GM18498 (cell line): ENCODE measurements at regions not wholly inside any gene's neighbourhood (a gene's known extent, or its start where the extent isn't known, plus 50 kb on each side); places are given as distances from the start of the nearest gene placed in this dataset.
"Not testable (repeated sequence)": the region's sequence is repeated elsewhere in the genome, so short reads cannot be mapped to it uniquely, and the experiment has no call there.

Experiments used
- ATAC-seq: cut with Tn5 transposase; IDR thresholded peaks from one replicate; pipeline ENCODE4 v1.9.1; 2021; ENCODE audit warnings: mild to moderate bottlenecking, moderate library complexity; ENCODE audit not compliant: unreplicated experiment

- no peak for ATAC-seq
Observed at GRCh38 chr3:90056281-90057032, 949.0 kb downstream of the EPHA3 start.

DNA sequence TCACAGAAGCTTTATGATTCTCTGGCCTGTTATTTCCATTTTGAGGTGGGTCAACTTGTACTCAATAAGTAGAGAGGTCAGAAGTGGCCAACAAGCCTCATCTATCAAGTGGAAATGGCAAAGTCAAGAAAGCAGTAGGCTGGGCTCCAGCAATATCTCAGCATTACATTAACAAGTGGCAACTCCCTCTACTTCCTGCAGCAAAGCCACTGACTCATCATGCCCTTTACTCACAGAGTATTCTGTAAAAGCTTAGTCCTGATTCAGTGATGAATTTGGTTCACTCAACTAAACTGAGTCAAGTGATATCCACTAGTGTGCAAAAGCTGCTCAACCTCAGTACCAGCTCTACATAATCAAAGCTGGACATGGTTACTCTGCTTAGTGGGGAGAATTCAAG lies 954.6 kb downstream of the EPHA3 start:
- ATAC-seq: no peak

DNA sequence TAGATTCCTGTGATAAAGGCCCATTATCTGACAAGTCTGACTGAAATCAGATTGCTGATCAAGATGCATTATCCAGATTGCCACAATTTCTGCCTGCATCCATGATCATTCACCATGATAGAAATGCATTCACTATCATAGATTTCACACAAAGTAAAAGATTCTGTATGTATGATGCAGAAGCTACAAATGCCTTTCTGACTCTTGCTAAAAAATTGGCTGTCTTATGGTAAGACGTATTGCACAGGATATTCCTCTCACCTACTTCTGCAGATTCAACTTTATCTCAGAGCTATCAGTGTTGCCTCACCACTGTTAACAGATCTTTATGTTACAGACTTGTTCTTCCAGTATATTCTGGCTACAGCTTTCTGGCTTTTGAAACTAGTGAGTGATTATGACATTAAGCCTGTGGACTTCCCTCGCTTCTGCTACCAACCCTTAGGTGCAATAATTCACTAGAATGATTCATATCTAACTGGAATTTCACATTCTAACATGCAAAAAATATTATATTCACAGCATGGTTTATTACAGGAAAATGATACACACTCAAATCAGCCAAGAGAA lies 955.3 kb downstream of the EPHA3 start:
- ATAC-seq: no peak

- ATAC-seq: no peak
Observed at GRCh38 chr3:90068783-90069182, 961.4 kb downstream of the EPHA3 start.

- no peak for ATAC-seq
Observed at GRCh38 chr3:90069748-90070147, 962.3 kb downstream of the EPHA3 start.

- no peak for ATAC-seq
Observed at GRCh38 chr3:90076136-90076535, 968.7 kb downstream of the EPHA3 start.

DNA sequence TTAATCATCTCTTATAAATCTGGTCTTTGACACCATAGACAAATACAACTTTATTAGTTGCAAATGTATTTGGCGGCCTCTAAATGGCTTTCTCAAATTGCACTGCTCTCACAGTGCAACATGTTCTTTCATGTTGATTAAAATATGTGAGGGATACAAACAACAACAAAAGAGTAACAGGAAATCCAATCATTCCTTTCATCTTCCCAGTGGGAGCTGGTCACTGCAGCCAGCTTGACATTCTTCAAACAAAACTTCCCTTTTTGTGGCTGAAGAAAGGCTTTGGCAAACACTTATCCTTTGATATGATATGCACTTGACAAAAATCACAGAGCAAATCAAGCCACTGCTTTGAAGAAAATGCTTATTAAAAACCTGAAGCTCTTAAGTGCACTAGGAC lies 973.6 kb downstream of the EPHA3 start:
- no peak for ATAC-seq

- ATAC-seq: not testable (repeated sequence)
Observed at GRCh38 chr3:90086297-90086696, 978.9 kb downstream of the EPHA3 start.

- ATAC-seq: no peak
Observed at GRCh38 chr3:90087703-90088102, 980.3 kb downstream of the EPHA3 start.

GRCh38 chr3:90091549-90091948 lies 984.1 kb downstream of the EPHA3 start:
- ATAC-seq: peak; percentile 69

- no peak for ATAC-seq
Observed at GRCh38 chr3:90092994-90093393, 985.6 kb downstream of the EPHA3 start.

DNA sequence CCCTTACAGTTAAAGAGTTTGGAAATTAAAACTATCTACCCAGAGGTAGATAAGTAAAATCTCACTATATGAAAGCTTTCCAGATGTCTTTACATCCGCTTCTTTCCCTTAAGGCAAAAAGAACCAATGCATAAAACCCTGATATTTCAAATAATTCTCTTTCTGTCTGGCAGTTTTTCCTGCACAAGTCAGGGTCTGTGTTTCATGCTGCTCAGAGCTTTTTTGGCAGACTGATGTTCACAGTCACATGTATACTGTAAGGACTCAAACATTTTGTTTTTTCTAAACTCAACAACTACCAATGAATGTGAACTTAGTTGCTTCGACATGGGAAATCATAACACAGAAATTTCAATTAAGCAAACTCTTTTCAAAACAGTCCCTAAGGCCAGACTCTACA lies 988.4 kb downstream of the EPHA3 start:
- no peak for ATAC-seq

DNA sequence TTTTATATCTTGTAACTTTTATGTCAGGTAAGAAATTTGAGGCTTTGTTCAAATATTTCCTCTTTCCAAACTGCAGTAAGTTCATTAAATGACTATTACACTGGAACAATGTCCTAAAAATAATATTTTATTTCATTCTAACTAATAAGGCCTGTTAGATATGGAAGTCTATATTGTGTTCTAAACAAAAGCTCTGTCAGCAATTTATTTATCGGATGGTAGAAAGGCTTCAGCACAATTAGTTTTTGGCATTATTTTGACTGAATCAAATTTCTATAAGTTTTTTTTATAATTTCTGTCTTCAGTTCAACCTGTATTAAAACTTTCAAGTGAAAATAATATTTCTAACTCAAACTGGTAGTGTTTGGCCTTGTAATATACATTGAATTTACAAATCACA lies 992.1 kb downstream of the EPHA3 start:
- no peak for ATAC-seq

DNA sequence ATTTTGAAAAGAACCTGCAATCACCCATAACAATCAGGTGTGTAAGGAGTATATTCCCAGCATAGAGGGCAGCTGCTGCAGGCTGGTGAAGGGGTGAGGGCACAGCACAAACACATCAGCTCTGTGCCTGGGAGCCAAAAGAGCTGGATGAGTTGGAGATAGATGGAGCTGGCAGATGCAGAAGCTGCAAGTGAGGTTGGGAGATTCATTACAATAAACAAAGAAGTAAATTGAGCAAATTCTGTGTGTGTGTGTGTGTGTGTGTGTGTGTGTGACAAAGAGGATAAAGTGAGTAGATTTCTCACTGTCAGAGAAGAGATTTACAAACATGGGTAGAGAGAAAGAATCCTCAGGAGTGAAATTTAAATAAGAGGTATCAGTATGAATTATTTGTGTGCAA lies 994.7 kb downstream of the EPHA3 start:
- ATAC-seq: no peak

- ATAC-seq: no peak
Observed at GRCh38 chr3:90121326-90121725, 1013.9 kb downstream of the EPHA3 start.

- no peak for ATAC-seq
Observed at GRCh38 chr3:90128391-90128790, 1021.0 kb downstream of the EPHA3 start.

DNA sequence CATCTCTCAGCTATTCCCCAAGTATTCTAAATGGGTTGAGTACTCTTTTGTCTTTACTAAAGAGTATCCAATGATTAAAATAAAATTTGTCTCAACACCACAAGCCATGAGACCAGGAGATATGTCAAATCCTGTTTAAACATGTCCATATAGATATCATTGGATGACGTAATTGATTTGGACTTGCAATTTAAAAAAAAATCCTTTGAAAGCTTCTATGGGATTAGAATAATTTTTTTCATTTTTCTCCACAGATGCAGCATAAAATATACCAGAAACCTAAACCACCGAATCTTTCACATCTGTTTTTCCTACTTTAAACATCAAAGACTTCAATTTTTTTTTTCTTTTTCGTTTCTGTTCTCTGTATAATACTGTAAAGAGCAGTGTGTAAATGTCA lies 1022.3 kb downstream of the EPHA3 start:
- ATAC-seq: no peak

DNA sequence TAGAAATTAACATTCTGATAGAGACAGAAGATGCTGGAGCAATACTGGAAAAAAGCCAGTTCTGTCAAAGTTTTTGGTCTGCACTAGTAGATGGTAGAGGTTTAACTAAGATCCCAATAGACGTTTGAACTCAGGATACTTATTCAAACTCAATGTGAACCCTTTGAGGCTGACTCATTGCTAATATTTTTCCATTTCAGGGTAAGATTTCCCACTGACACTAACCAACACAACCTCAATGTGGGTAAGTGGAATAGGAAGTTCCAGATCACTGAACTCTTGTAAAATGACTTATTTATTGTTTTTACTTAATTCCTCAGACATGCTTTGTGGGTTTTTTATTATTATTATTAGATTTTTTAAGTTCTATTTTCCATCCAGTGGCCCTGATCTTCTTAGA lies 1024.8 kb downstream of the EPHA3 start:
- ATAC-seq: no peak

DNA sequence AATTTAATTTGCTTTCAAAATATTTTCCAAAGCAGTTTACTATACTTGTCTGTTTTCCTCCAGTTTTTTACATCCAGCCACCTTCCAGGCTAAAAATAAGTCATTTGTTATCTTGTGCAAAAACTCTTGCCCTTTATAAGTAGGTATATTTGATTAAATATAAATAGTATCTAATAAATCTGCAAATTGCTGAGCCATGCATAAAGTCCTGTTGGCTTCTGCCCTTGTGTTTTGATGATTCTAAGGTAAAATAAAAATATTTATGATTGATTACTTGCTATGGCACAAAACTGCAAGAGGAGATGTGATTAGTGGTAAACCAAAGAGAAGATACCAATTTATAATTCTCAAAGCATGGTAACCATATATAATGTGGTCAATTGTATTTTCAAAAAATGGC lies 1026.7 kb downstream of the EPHA3 start:
- no peak for ATAC-seq

DNA sequence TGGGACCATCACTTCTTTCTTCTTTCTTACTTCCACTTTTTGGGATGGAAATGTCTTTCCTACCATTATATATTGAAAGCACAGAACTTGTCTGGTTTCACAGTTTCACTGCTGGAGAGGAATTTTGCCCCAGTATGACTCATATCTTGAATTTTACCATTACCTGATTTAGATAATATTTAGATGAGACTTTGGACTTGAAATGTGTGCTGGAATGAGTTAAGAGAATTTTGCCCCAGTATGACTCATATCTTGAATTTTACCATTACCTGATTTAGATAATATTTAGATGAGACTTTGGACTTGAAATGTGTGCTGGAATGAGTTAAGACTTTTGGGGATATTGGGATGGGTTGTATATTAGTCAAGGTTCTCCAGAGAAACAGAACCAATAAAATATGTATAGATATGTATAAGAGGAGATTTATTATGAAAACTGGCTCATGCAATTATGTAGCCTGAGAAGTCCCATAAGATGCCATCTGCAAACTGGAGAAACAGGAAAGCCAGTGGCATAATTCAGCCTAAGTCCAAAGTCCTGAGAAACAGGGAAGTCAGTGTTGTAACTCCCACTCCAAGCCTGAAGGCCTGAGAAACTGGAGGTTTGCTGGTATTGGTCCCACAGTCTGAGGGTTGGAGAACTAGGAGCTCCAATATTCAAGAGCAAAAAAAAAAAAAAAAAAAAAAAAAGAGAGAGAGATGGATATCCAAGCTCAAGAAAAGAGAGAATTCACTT lies 1029.2 kb downstream of the EPHA3 start:
- no peak for ATAC-seq

- ATAC-seq: no peak
Observed at GRCh38 chr3:90145094-90145860, 1037.9 kb downstream of the EPHA3 start.
